ENCODE measurements at regions not wholly inside any gene's neighbourhood (a gene's known extent, or its start where the extent isn't known, plus 50 kb on each side); places are given as distances from the start of the nearest gene placed in this dataset.

DNA sequence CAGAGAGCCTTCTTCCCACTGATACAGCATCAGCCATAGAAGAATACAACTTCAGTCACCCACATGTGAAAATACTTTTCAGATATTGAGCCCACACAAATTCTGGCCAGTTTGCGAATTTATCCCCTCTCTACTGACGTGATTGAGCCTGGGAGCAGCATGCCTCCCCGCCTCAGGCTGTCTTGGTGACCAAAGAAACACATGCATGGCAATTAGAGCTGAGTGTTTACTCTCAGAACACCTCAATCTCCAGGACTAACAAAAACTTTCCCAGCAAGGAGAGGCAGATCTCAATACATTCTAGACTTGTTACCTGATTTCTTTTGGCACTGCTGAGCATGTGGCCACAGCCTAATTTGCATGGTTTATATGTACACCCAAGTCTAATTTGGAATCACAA, 122.5 kb downstream of the TMEM26 start:
- Mint-ChIP-seq H3K27me3 (peaks cover 5 to 6% of the 10 kb centered on the region in 2 donors), H3K36me3 (peaks cover 0 to 3% of the 10 kb centered on the region in 2 donors), H3K9me3 (peaks cover 0 to 26% (median 18%) of the 10 kb centered on the region in 8 donors), H3K4me1 (no peaks in the 10 kb centered on the region), H3K4me3 (no peak overlapping the region), H3K27ac (no peak overlapping the region)
- Histone ChIP-seq H3K27ac (ENCODE audit: low read depth, low read length) (no peak overlapping the region), H3K9me3 (ENCODE audit: control insufficient read depth in 1 of 2, low read length in 2 of 2) (no peaks in the 10 kb centered on the region), H3K4me1 (ENCODE audit: insufficient read depth, low read length) (no peaks in the 10 kb centered on the region), H3K27me3 (ENCODE audit: insufficient read depth, low read length) (no peaks in the 10 kb centered on the region), H3K4me3 (ENCODE audit: low read length in 2 of 2) (no peak overlapping the region), H3K36me3 (ENCODE audit: insufficient read depth, low read length) (no peaks in the 10 kb centered on the region)
- POLR2A ChIA-PET (ENCODE audit: partially characterized antibody), result no interaction called here
- CTCF ChIA-PET (ENCODE audit: partially characterized antibody), result no interaction called here
- intact Hi-C loops (cut with micrococcal nuclease), result no loop called here
- no peak for DNase-seq

DNA sequence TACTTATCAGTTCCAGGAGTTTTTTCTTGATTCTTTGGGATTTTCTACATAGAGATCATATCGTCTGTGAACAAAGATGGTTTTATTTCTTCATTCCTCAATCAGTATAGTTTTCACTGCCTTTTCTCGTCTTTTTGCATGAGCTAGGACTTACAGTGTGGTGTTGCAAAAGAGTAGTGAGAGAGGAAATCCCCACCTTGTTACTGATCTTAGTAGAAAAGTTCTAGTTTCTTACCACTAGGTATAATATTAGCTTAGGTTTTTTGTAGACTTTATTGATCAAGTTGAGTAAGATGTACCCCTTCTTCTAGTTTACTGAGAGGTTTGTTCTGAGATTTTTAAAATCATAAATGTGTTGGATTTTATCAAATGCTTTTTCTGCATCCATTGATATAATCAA, 123.3 kb downstream of the TMEM26 start:
- Histone ChIP-seq H3K27ac (ENCODE audit: low read depth, low read length) (no peak overlapping the region), H3K4me1 (ENCODE audit: insufficient read depth, low read length) (no peaks in the 10 kb centered on the region), H3K4me3 (ENCODE audit: low read length in 2 of 2) (no peak overlapping the region), H3K27me3 (ENCODE audit: insufficient read depth, low read length) (no peaks in the 10 kb centered on the region), H3K9me3 (ENCODE audit: control insufficient read depth in 1 of 2, low read length in 2 of 2) (no peaks in the 10 kb centered on the region), H3K36me3 (ENCODE audit: insufficient read depth, low read length) (no peaks in the 10 kb centered on the region)
- ChIA-PET POLR2A (ENCODE audit: partially characterized antibody) (no interaction called here), CTCF (ENCODE audit: partially characterized antibody) (no interaction called here)
- H3K27ac Mint-ChIP-seq, result no peak overlapping the region
- H3K27me3 Mint-ChIP-seq, result peaks cover 5 to 7% of the 10 kb centered on the region in 2 donors
- H3K4me3 Mint-ChIP-seq, result no peak overlapping the region
- no peak for DNase-seq
- H3K9me3 Mint-ChIP-seq, result peaks cover 0 to 26% (median 18%) of the 10 kb centered on the region in 8 donors
- H3K36me3 Mint-ChIP-seq, result peaks cover 0 to 3% of the 10 kb centered on the region in 2 donors
- H3K4me1 Mint-ChIP-seq, result no peaks in the 10 kb centered on the region
- intact Hi-C loops (cut with micrococcal nuclease), result no loop called here

DNA sequence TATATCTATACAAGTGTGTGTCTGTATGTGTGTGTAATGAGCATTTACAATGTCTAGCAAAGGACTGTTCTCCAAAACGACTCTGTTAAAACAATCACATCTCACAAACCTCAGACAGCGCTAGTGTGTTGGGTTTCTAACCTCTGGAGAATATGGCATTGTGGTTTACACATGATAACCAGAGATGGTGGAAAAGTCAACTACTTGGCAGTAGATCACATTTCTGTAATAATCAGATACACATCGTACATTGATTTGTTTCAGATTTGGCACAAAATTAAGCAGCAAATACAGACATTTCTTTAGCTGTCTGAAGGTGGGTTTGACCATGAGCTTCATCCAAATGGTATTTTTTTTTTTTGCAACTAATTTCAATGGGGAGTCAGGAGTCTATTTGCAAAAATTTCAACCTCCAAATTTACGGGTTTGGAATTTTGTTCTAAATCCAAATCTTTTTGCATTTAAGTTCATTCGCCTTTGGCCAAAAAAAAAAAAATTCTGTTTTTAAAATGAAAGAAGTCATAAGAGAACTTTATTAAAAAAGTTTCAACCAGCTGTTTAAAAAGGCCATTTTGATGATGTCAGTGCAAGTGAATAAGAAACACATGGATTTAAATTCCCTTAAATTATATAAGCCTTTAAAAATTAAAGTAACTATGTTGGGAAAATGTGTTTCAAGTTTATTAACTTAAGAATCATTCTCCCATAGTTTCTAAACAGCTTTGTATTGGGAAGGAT, 127.8 kb downstream of the TMEM26 start:
- POLR2A ChIA-PET (ENCODE audit: partially characterized antibody), result no interaction called here
- Histone ChIP-seq H3K4me3 (ENCODE audit: low read length in 2 of 2) (no peak overlapping the region), H3K4me1 (ENCODE audit: insufficient read depth, low read length) (no peaks in the 10 kb centered on the region), H3K36me3 (ENCODE audit: insufficient read depth, low read length) (no peaks in the 10 kb centered on the region), H3K27ac (ENCODE audit: low read depth, low read length) (no peak overlapping the region), H3K9me3 (ENCODE audit: control insufficient read depth in 1 of 2, low read length in 2 of 2) (no peaks in the 10 kb centered on the region), H3K27me3 (ENCODE audit: insufficient read depth, low read length) (no peaks in the 10 kb centered on the region)
- peaks cover 5% of the 10 kb centered on the region in 2 donors for H3K27me3 Mint-ChIP-seq
- intact Hi-C loops (cut with micrococcal nuclease), result no loop called here
- no peak for DNase-seq
- H3K36me3 Mint-ChIP-seq, result no peaks in the 10 kb centered on the region
- H3K4me3 Mint-ChIP-seq, result no peak overlapping the region
- H3K9me3 Mint-ChIP-seq, result peaks cover 0 to 18% (median 15%) of the 10 kb centered on the region in 8 donors
- no peak overlapping the region for H3K27ac Mint-ChIP-seq
- no peaks in the 10 kb centered on the region for H3K4me1 Mint-ChIP-seq
- CTCF ChIA-PET (ENCODE audit: partially characterized antibody), result no interaction called here

DNA sequence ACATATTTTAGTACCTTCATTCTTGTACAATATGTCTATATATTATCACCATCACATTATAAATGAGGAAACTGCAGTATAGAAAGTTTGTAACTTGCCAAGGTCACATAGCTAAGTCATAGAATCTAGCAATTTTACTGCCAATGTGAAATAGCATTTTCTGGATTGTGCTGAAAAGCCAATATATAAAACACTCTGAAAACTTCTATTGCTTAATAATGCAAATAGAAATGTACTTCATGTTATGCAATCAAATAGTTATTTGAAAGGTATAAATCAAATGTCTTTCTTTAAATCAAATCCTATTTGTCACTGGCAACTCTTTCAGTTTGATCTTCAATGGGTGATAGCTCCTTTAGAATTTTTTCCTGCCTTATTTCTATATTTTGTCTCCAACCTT, 129.5 kb downstream of the TMEM26 start:
- no peak for DNase-seq
- no peaks in the 10 kb centered on the region for H3K36me3 Mint-ChIP-seq
- Histone ChIP-seq H3K9me3 (ENCODE audit: control insufficient read depth in 1 of 2, low read length in 2 of 2) (no peaks in the 10 kb centered on the region), H3K36me3 (ENCODE audit: insufficient read depth, low read length) (no peaks in the 10 kb centered on the region), H3K27me3 (ENCODE audit: insufficient read depth, low read length) (no peaks in the 10 kb centered on the region), H3K27ac (ENCODE audit: low read depth, low read length) (no peak overlapping the region), H3K4me3 (ENCODE audit: low read length in 2 of 2) (no peak overlapping the region), H3K4me1 (ENCODE audit: insufficient read depth, low read length) (no peaks in the 10 kb centered on the region)
- H3K27ac Mint-ChIP-seq, result no peak overlapping the region
- H3K4me1 Mint-ChIP-seq, result no peaks in the 10 kb centered on the region
- H3K27me3 Mint-ChIP-seq, result peaks cover 5% of the 10 kb centered on the region in 2 donors
- ChIA-PET CTCF (ENCODE audit: partially characterized antibody) (no interaction called here), POLR2A (ENCODE audit: partially characterized antibody) (no interaction called here)
- intact Hi-C loops (cut with micrococcal nuclease), result no loop called here
- no peak overlapping the region for H3K4me3 Mint-ChIP-seq
- H3K9me3 Mint-ChIP-seq, result peaks cover 0 to 8% (median 4%) of the 10 kb centered on the region in 8 donors

DNA sequence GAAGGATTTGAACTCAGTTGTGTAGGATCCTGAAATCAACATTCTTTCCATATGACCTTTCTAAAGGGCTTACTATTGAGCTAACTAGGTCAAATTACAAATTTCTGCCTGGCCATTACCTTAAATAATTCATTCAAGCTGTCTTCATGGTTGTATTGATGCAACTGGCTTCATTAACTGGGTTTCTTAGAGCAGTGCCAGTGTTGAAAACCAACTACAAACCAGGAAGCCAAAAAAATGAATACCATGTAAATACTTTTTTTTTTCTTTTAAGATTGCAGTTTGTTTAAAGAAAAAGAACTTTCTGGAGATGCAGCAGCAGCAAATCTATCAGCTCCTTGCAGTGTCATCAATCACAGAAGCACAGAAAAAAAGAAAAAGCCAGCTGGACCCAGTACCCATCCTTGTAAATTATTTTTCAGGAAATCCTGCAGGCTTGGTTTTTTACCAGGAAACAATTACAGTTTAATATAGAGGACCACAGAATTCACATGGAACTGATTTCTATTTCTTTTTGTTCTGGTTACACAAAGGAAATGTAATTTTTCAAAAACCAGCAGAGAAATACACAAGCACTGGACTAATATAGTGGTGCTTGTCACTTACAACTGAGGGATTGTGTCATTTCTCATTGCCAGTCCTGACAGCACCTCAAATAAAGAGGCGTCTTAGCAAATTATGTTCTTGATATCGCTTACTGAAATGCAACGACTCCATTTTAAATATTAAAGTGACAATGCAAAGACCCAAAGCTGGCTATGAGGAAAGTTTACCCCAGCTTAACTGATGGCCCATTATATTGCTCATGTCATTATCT, 131.9 kb downstream of the TMEM26 start:
- ChIA-PET CTCF (ENCODE audit: partially characterized antibody) (no interaction called here), POLR2A (ENCODE audit: partially characterized antibody) (no interaction called here)
- Histone ChIP-seq H3K4me3 (ENCODE audit: low read length in 2 of 2) (no peak overlapping the region), H3K27ac (ENCODE audit: low read depth, low read length) (no peak overlapping the region), H3K36me3 (ENCODE audit: insufficient read depth, low read length) (no peaks in the 10 kb centered on the region), H3K27me3 (ENCODE audit: insufficient read depth, low read length) (no peaks in the 10 kb centered on the region), H3K9me3 (ENCODE audit: control insufficient read depth in 1 of 2, low read length in 2 of 2) (no peaks in the 10 kb centered on the region), H3K4me1 (ENCODE audit: insufficient read depth, low read length) (no peaks in the 10 kb centered on the region)
- no peaks in the 10 kb centered on the region for H3K36me3 Mint-ChIP-seq
- H3K4me3 Mint-ChIP-seq, result no peak overlapping the region
- H3K27ac Mint-ChIP-seq, result no peak overlapping the region
- no peaks in the 10 kb centered on the region for H3K9me3 Mint-ChIP-seq
- no peaks in the 10 kb centered on the region for H3K4me1 Mint-ChIP-seq
- intact Hi-C loops (cut with micrococcal nuclease), result no loop called here
- no peak for DNase-seq
- peaks cover 1 to 3% of the 10 kb centered on the region in 2 donors for H3K27me3 Mint-ChIP-seq

DNA sequence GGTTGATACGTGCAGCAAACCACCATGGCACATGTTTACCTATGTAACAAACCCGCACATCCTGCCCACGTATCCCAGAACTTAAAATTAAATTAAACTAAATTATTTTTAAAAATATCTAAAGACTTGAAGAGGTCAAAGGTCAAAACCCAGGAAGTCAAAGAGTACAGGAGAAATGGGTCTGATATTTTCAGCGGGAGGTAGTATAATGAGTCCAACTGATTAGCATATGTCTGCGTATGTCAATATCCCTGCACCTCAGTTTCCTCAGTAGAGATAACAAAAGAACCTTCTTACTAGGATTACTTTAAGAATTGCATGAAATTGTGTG, 133.0 kb downstream of the TMEM26 start:
- Mint-ChIP-seq H3K27ac (no peak overlapping the region), H3K4me1 (peaks cover 0 to 2% (median 0%) of the 10 kb centered on the region in 4 donors), H3K4me3 (no peak overlapping the region), H3K27me3 (no peaks in the 10 kb centered on the region), H3K36me3 (no peaks in the 10 kb centered on the region), H3K9me3 (peaks cover 0 to 2% (median 0%) of the 10 kb centered on the region in 8 donors)
- no peaks in the 10 kb centered on the region for H3K36me3 ChIP-seq (ENCODE audit: insufficient read depth, low read length)
- no peaks in the 10 kb centered on the region for H3K27me3 ChIP-seq (ENCODE audit: insufficient read depth, low read length)
- ChIA-PET POLR2A (ENCODE audit: partially characterized antibody) (no interaction called here), CTCF (ENCODE audit: partially characterized antibody) (no interaction called here)
- no peaks in the 10 kb centered on the region for H3K4me1 ChIP-seq (ENCODE audit: insufficient read depth, low read length)
- DNase-seq, result no peak
- no peaks in the 10 kb centered on the region for H3K9me3 ChIP-seq (ENCODE audit: control insufficient read depth in 1 of 2, low read length in 2 of 2)
- no peak overlapping the region for H3K4me3 ChIP-seq (ENCODE audit: low read length in 2 of 2)
- H3K27ac ChIP-seq (ENCODE audit: low read depth, low read length), result no peak overlapping the region
- intact Hi-C loops (cut with micrococcal nuclease), result no loop called here

DNA sequence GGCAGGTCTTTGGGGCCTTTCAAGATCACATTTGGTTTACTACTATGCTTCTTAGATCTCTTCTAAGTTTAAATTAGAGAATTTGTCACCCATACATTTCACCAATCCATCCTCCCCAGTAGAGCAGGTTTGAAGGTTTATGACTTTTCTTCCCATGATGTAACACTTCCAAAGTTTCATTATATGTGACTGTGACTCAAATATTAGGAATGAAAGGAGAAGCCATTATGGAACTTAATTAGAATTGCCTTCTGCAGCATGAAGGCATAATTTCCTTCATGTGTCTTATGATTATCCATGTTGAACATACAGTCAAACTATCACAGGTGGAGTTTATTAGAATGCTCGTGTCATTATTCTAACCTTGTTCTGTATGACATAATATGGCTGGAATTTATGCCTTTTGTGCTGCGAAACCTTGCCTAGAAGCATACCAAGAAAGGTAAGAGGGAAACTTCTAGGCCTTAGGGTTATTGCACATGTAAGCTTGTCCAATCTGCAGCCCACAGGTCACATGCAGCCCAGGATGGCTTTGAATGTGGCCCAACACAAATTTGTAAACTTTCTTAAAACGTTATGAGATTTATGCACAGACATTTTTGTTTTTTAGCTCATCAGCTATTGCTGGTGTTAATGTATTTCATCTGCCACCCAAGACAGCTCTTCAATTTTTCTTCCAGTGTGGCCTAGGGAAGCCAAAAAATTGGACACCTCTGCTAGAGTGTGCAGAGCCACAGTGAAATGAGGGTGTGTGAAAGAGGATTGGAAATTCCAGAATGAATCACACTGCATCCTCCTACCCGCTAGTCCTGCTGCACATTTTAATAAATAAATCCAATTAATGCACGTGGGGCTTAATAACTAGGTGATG, 133.6 kb downstream of the TMEM26 start:
- Histone ChIP-seq H3K4me1 (ENCODE audit: insufficient read depth, low read length) (peaks cover under 1% of the 10 kb centered on the region), H3K27ac (ENCODE audit: low read depth, low read length) (no peak overlapping the region), H3K27me3 (ENCODE audit: insufficient read depth, low read length) (no peaks in the 10 kb centered on the region), H3K4me3 (ENCODE audit: low read length in 2 of 2) (no peak overlapping the region), H3K9me3 (ENCODE audit: control insufficient read depth in 1 of 2, low read length in 2 of 2) (no peaks in the 10 kb centered on the region), H3K36me3 (ENCODE audit: insufficient read depth, low read length) (no peaks in the 10 kb centered on the region)
- Mint-ChIP-seq H3K4me3 (no peak overlapping the region), H3K9me3 (peaks cover 0 to 2% (median 0%) of the 10 kb centered on the region in 8 donors), H3K27me3 (no peaks in the 10 kb centered on the region), H3K27ac (no peak overlapping the region), H3K4me1 (peaks cover 2 to 3% (median 3%) of the 10 kb centered on the region in 4 donors), H3K36me3 (no peaks in the 10 kb centered on the region)
- intact Hi-C loops (cut with micrococcal nuclease), result no loop called here
- no peak for DNase-seq
- CTCF ChIA-PET (ENCODE audit: partially characterized antibody), result no interaction called here
- POLR2A ChIA-PET (ENCODE audit: partially characterized antibody), result no interaction called here

Measured in CD4-positive, alpha-beta memory T cell (primary cell).